ENCODE measurements at regions not wholly inside any gene's neighbourhood (a gene's known extent, or its start where the extent isn't known, plus 50 kb on each side); places are given as distances from the start of the nearest gene placed in this dataset.

GRCh38 chr6:4567141-4567540 lies 209.1 kb upstream of the CDYL start:
- Histone ChIP-seq H3K27me3 (no peaks in the 10 kb centered on the region), H3K4me2 (no peak overlapping the region), H3K4me1 (no peaks in the 10 kb centered on the region), H3K36me3 (no peaks in the 10 kb centered on the region), H4K20me1 (no peaks in the 10 kb centered on the region), H3K4me3 (no peak overlapping the region), H3K9me3 (replicated peaks in 1 of 11) (peaks cover 26 to 28% (median 27%) of the 10 kb centered on the region in 11 experiments), H3K9ac (no peak overlapping the region), H3K27ac (no peak overlapping the region)
- no peak for TF ChIP-seq Cebpa-rat (IDR thresholded peaks at IDR 0.05)

GRCh38 chr6:4565301-4566250 lies 210.6 kb upstream of the CDYL start:
- Histone ChIP-seq H3K4me1 (no peaks in the 10 kb centered on the region; a peak in 1 of 20 replicates), H3K27me3 (no peaks in the 10 kb centered on the region), H3K4me3 (no peak overlapping the region), H4K20me1 (no peaks in the 10 kb centered on the region), H3K27ac (no peak overlapping the region), H3K9me3 (replicated peaks in 1 of 11) (peaks cover 11 to 19% (median 12%) of the 10 kb centered on the region in 11 experiments; a peak in 21 of 22 replicates), H3K9ac (no peak overlapping the region), H3K4me2 (no peak overlapping the region), H3K36me3 (no peaks in the 10 kb centered on the region)
- TF ChIP-seq Cebpa-rat (IDR thresholded peaks at IDR 0.05), result no peak

GRCh38 chr6:4564801-4565271 lies 211.4 kb upstream of the CDYL start:
- Histone ChIP-seq H3K9ac (no peak overlapping the region), H3K4me1 (no peaks in the 10 kb centered on the region; a peak in 2 of 20 replicates), H3K4me2 (no peak overlapping the region), H3K27me3 (no peaks in the 10 kb centered on the region), H3K36me3 (no peaks in the 10 kb centered on the region), H4K20me1 (no peaks in the 10 kb centered on the region), H3K9me3 (replicated peaks in 1 of 11) (peaks cover 3 to 11% (median 5%) of the 10 kb centered on the region in 11 experiments; a peak in 19 of 22 replicates), H3K27ac (no peak overlapping the region), H3K4me3 (no peak overlapping the region)
- no peak for TF ChIP-seq Cebpa-rat (IDR thresholded peaks at IDR 0.05)

DNA sequence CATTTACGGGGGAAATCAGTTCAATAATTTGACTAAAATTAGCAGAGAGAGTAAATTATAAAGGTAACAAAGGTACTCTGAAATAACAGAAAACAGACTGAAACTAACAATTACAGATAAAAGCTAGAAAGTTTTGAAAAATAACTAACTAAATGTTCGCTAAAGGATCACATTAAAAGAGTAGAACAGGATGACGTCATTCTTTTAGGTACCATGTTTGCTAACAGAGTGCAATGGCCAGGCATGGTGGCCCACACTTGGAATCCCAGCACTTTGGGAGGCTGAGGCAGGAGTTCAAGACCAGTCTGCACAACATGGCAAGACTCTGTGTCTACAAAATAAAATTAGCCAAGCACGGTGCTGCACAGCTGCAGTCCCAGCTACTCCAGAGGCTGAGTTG lies 212.3 kb upstream of the CDYL start:
- peaks cover 0 to 7% (median 0%) of the 10 kb centered on the region in 11 experiments; a peak in 3 of 22 replicates for H3K9me3 ChIP-seq (replicated peaks in 1 of 11)
- H3K4me1 ChIP-seq, result no peaks in the 10 kb centered on the region; a peak in 2 of 20 replicates
- no peak overlapping the region for H3K4me3 ChIP-seq
- H3K27me3 ChIP-seq, result no peaks in the 10 kb centered on the region
- H3K36me3 ChIP-seq, result no peaks in the 10 kb centered on the region
- no peaks in the 10 kb centered on the region for H4K20me1 ChIP-seq
- TF ChIP-seq Cebpa-rat (IDR thresholded peaks at IDR 0.05), result no peak
- no peak overlapping the region for H3K27ac ChIP-seq
- H3K9ac ChIP-seq, result no peak overlapping the region
- no peak overlapping the region for H3K4me2 ChIP-seq

DNA sequence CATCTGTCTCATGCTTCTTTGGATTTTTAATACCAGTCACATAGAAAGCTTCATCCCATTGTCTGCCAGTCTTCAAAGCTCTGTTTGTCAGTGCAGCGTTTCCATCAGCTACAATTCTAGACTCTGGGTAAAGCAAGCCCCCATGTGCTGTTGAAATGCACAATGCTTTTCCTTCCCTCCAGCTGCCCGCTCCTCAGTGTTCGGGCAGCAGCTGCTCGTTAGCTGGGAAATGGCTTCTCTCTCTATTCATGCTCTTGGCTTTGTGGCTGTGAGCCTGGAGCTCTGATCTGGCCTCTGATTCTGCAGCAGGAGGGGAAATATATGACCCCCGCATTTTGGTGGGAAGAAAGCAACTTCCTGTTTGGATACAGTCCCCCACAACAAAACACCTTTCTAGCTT lies 213.0 kb upstream of the CDYL start:
- no peak for TF ChIP-seq Cebpa-rat (IDR thresholded peaks at IDR 0.05)
- no peaks in the 10 kb centered on the region; a peak in 2 of 20 replicates for H3K4me1 ChIP-seq
- no peak overlapping the region for H3K4me2 ChIP-seq
- H4K20me1 ChIP-seq, result no peaks in the 10 kb centered on the region
- no peak overlapping the region for H3K4me3 ChIP-seq
- no peaks in the 10 kb centered on the region for H3K36me3 ChIP-seq
- peaks cover 0 to 7% (median 0%) of the 10 kb centered on the region in 11 experiments; a peak in 1 of 22 replicates for H3K9me3 ChIP-seq (replicated peaks in 1 of 11)
- H3K27ac ChIP-seq, result no peak overlapping the region
- no peak overlapping the region for H3K9ac ChIP-seq
- no peaks in the 10 kb centered on the region for H3K27me3 ChIP-seq

DNA sequence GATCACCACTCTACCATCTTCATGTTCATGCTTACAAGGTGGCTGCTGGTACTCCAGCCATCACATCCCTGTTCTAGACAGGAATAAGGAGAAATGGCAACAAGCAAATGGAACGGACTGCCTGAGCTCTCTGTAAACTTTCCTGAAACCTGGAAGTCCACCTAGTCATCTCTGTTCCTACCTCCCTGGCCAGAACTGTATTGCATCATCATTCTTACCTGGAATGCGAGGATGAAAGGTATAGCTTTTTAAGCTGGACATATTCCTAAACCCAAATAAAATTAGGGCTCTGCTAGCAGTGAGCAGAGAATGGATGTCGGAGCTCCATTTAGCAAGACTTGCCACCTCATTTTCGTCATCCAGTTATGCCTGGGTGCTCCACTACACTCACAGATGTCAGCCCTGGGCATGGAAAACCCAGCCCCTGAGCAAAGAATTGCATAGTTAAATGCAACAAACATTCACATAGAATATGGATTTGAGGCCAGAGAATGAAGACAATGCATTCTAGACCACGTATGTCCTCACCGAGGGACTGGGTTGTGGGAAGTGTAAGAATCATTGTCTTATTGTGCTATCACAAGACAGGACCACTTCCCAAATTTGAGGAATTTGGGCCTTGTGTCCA lies 214.3 kb upstream of the CDYL start:
- Histone ChIP-seq H3K27me3 (no peaks in the 10 kb centered on the region), H3K4me3 (no peak overlapping the region), H3K9ac (no peak overlapping the region), H3K36me3 (no peaks in the 10 kb centered on the region), H4K20me1 (no peaks in the 10 kb centered on the region), H3K27ac (no peak overlapping the region), H3K4me1 (no peaks in the 10 kb centered on the region; a peak in 2 of 20 replicates), H3K9me3 (replicated peaks in 1 of 11) (peaks cover 0 to 7% (median 0%) of the 10 kb centered on the region in 11 experiments; a peak in 1 of 22 replicates), H3K4me2 (no peak overlapping the region)
- TF ChIP-seq Cebpa-rat (IDR thresholded peaks at IDR 0.05), result peak in 3 of 11 experiments; percentile 10 to 67 (median 47); a peak in 3 of 22 replicates

DNA sequence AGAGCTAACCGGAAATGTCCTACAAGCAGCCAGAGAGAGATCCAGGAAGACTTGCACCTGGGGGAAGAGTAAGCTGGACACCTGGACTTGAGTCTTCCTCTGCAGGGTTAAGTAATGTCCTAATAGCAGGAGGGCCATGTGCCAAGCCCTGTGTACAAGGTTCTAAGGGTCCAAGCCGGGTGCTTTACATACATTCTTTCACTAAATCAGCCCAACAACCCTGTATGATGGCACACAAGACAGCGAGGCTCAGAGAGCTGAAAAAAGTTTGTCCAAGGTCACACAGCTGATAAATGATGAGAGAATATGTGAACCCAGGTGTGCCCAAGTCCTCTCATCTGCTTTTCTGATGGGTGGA lies 215.1 kb upstream of the CDYL start:
- H3K9me3 ChIP-seq (replicated peaks in 1 of 11), result peaks cover 0 to 7% (median 0%) of the 10 kb centered on the region in 11 experiments; a peak in 1 of 22 replicates
- no peak for TF ChIP-seq Cebpa-rat (IDR thresholded peaks at IDR 0.05)
- no peak overlapping the region for H3K27ac ChIP-seq
- H4K20me1 ChIP-seq, result no peaks in the 10 kb centered on the region
- H3K4me2 ChIP-seq, result no peak overlapping the region
- H3K27me3 ChIP-seq, result no peaks in the 10 kb centered on the region
- H3K9ac ChIP-seq, result no peak overlapping the region
- H3K36me3 ChIP-seq, result no peaks in the 10 kb centered on the region
- no peaks in the 10 kb centered on the region; a peak in 2 of 20 replicates for H3K4me1 ChIP-seq
- no peak overlapping the region for H3K4me3 ChIP-seq

DNA sequence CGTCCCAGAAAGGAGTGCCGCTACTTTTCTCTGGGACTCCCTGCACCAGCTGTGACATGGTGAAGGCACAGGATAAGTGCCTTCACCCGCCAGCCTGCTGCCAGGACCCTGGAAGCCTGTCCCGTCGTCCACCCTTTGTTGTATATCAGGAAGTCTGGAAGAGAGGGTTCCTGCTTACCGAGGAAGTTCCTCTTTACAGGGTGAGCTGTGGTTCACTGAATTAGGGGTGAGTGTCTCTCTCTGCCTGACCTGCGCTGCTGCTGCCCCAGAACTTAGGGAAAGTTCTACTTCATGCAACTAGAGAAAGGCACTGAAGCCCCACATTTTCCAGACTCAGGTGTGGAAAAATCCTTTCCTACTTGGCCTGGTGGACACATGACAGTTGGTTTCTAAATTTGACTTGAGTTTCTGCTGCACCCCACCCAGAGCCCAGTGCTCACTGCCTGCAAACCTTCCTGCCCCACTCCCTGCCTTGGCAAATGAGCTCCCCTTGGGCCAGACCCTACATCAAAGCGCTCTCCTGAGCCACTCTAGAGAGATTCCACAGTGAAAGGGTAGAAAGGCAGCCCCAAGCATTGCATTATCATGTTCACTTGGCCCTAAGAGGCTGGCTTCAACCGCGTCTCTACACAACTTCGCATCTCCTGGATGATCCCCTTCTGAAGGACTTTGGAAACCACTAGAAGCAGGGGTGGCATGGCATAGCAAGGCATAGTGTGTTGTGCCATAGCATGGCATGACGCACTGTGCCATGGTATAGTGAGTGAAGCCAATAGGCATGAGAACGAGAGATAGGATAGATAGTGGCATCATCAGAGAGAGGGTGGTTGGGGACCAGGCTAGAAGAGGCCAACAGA lies 215.8 kb upstream of the CDYL start:
- Histone ChIP-seq H3K27me3 (no peaks in the 10 kb centered on the region), H3K27ac (no peak overlapping the region), H3K9ac (no peak overlapping the region), H4K20me1 (no peaks in the 10 kb centered on the region), H3K9me3 (replicated peaks in 1 of 11) (peaks cover 0 to 7% (median 0%) of the 10 kb centered on the region in 11 experiments; a peak in 1 of 22 replicates), H3K4me2 (0 out of 22 replicates have a peak overlapping the region, but pooled peaks of 1 of the 11 experiments have one; percentile 16), H3K4me3 (no peak overlapping the region), H3K4me1 (no peaks in the 10 kb centered on the region; a peak in 2 of 20 replicates), H3K36me3 (no peaks in the 10 kb centered on the region)
- TF ChIP-seq Cebpa-rat (IDR thresholded peaks at IDR 0.05), result no peak

Measured in BLaER1 treated with 17β-estradiol and CSF1 and Interleukin-3, amounts not matched to agents 10 nM and 100 nM (cell line).